Hepatocyte (in vitro differentiated cells): ENCODE measurements at regions not wholly inside any gene's neighbourhood (a gene's known extent, or its start where the extent isn't known, plus 50 kb on each side); places are given as distances from the start of the nearest gene placed in this dataset.

Source experiments
- CTCF ChIP-seq: fragments of 200-600 bp; sonication (generic); IDR thresholded peaks from 2 replicates; pipeline ENCODE4 v1.5.1; 2016; ENCODE audit warnings: antibody characterized with exemption, mild to moderate bottlenecking; ENCODE audit not compliant: poor library complexity
- EZH2 ChIP-seq: fragments of 200-600 bp; sonication (generic); IDR thresholded peaks from 2 replicates; pipeline ENCODE4 v1.6.1; 2016; ENCODE audit warnings: antibody characterized with exemption, mild to moderate bottlenecking, borderline replicate concordance
- EZH2phosphoT487 ChIP-seq: fragments of 200-600 bp; sonication (generic); IDR thresholded peaks from one replicate; pipeline ENCODE4 v1.6.1; 2018; ENCODE audit warnings: antibody characterized with exemption, mild to moderate bottlenecking, low read depth, moderate library complexity; ENCODE audit not compliant: unreplicated experiment, severe bottlenecking

- no peak for TF ChIP-seq CTCF
- TF ChIP-seq EZH2, result no peak
- TF ChIP-seq EZH2phosphoT487, result no peak
Observed at GRCh38 chr2:181786371-181787228, 104.9 kb upstream of the ITPRID2 start.
